Neural cell (in vitro differentiated cells): ENCODE measurements at regions not wholly inside any gene's neighbourhood (a gene's known extent, or its start where the extent isn't known, plus 50 kb on each side); places are given as distances from the start of the nearest gene placed in this dataset.

ENCODE experiments used
- H2AFZ ChIP-seq: fragments of 200-600, 300-800 bp; sonication (generic), shearing (Covaris generic); 2 replicates; pipeline ENCODE4 v1.6.0; 2014; ENCODE audit warnings: low read depth, mild to moderate bottlenecking, antibody characterized with exemption, low read length, moderate library complexity
- H3F3A ChIP-seq: fragments of 200-600 bp; shearing (Covaris generic); 2 replicates; pipeline ENCODE4 v1.6.1; 2016; ENCODE audit warnings: mild to moderate bottlenecking, moderate library complexity, mixed read lengths, antibody characterized with exemption, low read length; ENCODE audit not compliant: insufficient read depth, poor library complexity, severe bottlenecking
- H3K27ac ChIP-seq: fragments of 200-600, 300-800 bp; sonication (generic), shearing (Covaris generic); 2 replicates; pipeline ENCODE4 v1.5.1; 2014; ENCODE audit warnings: mild to moderate bottlenecking, low read length, moderate library complexity
- H3K27me3 ChIP-seq: fragments of 300-800, 200-600 bp; sonication (generic), shearing (Covaris generic); 2 replicates; pipeline ENCODE4 v1.6.0; 2014; ENCODE audit warnings: mild to moderate bottlenecking, low read depth, low read length, moderate library complexity; ENCODE audit not compliant: insufficient read depth
- H3K36me3 ChIP-seq: fragments of 300-800, 200-600 bp; sonication (generic), shearing (Covaris generic); 2 replicates; pipeline ENCODE4 v1.5.1; 2014; ENCODE audit warnings: mild to moderate bottlenecking, antibody characterized with exemption, low read length, moderate library complexity; ENCODE audit not compliant: insufficient read depth
- H3K4me2 ChIP-seq: fragments of 300-800, 200-600 bp; sonication (generic), shearing (Covaris generic); 2 replicates; pipeline ENCODE4 v1.6.0; 2014; ENCODE audit warnings: mild to moderate bottlenecking, low read length
- H3K4me3 ChIP-seq: fragments of 300-800, 200-600 bp; sonication (generic), shearing (Covaris generic); 2 replicates; pipeline ENCODE4 v1.5.1; 2014; ENCODE audit warnings: mild to moderate bottlenecking, low read length, moderate library complexity
- H3K79me2 ChIP-seq: fragments of 200-600 bp; shearing (Covaris generic); replicated peaks from 2 replicates; pipeline ENCODE4 v1.6.0; 2014; ENCODE audit warnings: mild to moderate bottlenecking, low read length, moderate library complexity; ENCODE audit not compliant: insufficient read depth
- H3K9ac ChIP-seq: fragments of 300-800, 200-600 bp; sonication (generic), shearing (Covaris generic); 2 replicates; pipeline ENCODE4 v1.6.1; 2016; ENCODE audit warnings: mild to moderate bottlenecking, low read length, mixed read lengths
- H3K9me2 ChIP-seq: fragments of 200-600 bp; shearing (Covaris generic); 2 replicates; pipeline ENCODE4 v1.6.1; 2016; ENCODE audit warnings: mild to moderate bottlenecking, low read length, mixed read lengths; ENCODE audit not compliant: insufficient read depth
- H3K9me3 ChIP-seq: fragments of 200-600, 300-800 bp; sonication (generic), shearing (Covaris generic); 2 replicates; pipeline ENCODE4 v1.6.1; 2016; ENCODE audit warnings: mild to moderate bottlenecking, mixed run types, low read length, moderate library complexity, mixed read lengths
- H4K20me1 ChIP-seq: fragments of 200-600 bp; shearing (Covaris generic); 2 replicates; pipeline ENCODE4 v1.6.1; 2016; ENCODE audit warnings: mild to moderate bottlenecking, mixed run types; ENCODE audit not compliant: insufficient read depth
- CTCF ChIP-seq: fragments of 450-650 bp; IDR thresholded peaks from 2 replicates; pipeline ENCODE4 v1.5.1; 2014; ENCODE audit warnings: antibody characterized with exemption, mild to moderate bottlenecking, moderate library complexity; ENCODE audit not compliant: poor library complexity, severe bottlenecking
- EP300 ChIP-seq: fragments of 450-650 bp; conservative IDR thresholded peaks from 2 replicates; pipeline ENCODE4 v1.6.1; 2014; ENCODE audit warnings: antibody characterized with exemption, mild to moderate bottlenecking, moderate library complexity; ENCODE audit not compliant: poor library complexity, severe bottlenecking
- EZH2 ChIP-seq: fragments of 200-600, 300-800 bp; shearing (Covaris generic), sonication (generic); IDR thresholded peaks from 2 replicates; pipeline ENCODE4 v1.6.1; 2014; ENCODE audit warnings: antibody characterized with exemption, low read length, borderline replicate concordance, mild to moderate bottlenecking; ENCODE audit not compliant: insufficient read depth, poor library complexity, severe bottlenecking
- MXI1 ChIP-seq: fragments of 450-650 bp; conservative IDR thresholded peaks from 2 replicates; pipeline ENCODE4 v1.6.1; 2014; ENCODE audit warnings: antibody characterized with exemption, mild to moderate bottlenecking; ENCODE audit not compliant: poor library complexity, severe bottlenecking
- POLR2AphosphoS5 ChIP-seq: IDR thresholded peaks from 2 replicates; pipeline ENCODE4 v1.6.1; 2012
- RAD21 ChIP-seq: fragments of 450-650 bp; conservative IDR thresholded peaks from 2 replicates; pipeline ENCODE4 v1.6.1; 2014; ENCODE audit warnings: antibody characterized with exemption, mild to moderate bottlenecking, moderate library complexity
- REST ChIP-seq: IDR thresholded peaks from 2 replicates; pipeline ENCODE4 v1.6.1; 2012; ENCODE audit warnings: borderline replicate concordance
- SMC3 ChIP-seq: fragments of 450-650 bp; conservative IDR thresholded peaks from 2 replicates; pipeline ENCODE4 v1.6.1; 2014; ENCODE audit warnings: antibody characterized with exemption, mild to moderate bottlenecking, moderate library complexity; ENCODE audit not compliant: poor library complexity
- TAF1 ChIP-seq: IDR thresholded peaks from 2 replicates; pipeline ENCODE4 v1.6.1; 2012; ENCODE audit warnings: low read depth

GRCh38 chr16:5768445-5768844 lies 670.9 kb upstream of the EEF2KMT start:
- H3K27ac ChIP-seq = no peak overlapping the region
- H3K4me2 ChIP-seq = no peak overlapping the region
- no peaks in the 10 kb centered on the region for H3K27me3 ChIP-seq
- no peaks in the 10 kb centered on the region for H3K36me3 ChIP-seq
- no peaks in the 10 kb centered on the region for H4K20me1 ChIP-seq
- no peaks in the 10 kb centered on the region for H3K9me2 ChIP-seq
- H3K9me3 ChIP-seq = no peaks in the 10 kb centered on the region
- TF ChIP-seq CTCF (no peak), EP300 (no peak), RAD21 (no peak), MXI1 (no peak), REST (no peak), SMC3 (no peak), EZH2 (no peak), TAF1 (no peak), POLR2AphosphoS5 (no peak)
- H3K9ac ChIP-seq = no peak overlapping the region
- no peaks in the 10 kb centered on the region for H3F3A ChIP-seq
- H3K4me3 ChIP-seq = no peak overlapping the region
- H2AFZ ChIP-seq = no peak overlapping the region
- H3K79me2 ChIP-seq = no peaks in the 10 kb centered on the region

GRCh38 chr16:5763176-5763575 lies 665.6 kb upstream of the EEF2KMT start:
- no peak overlapping the region for H2AFZ ChIP-seq
- no peaks in the 10 kb centered on the region for H3K9me3 ChIP-seq
- no peak overlapping the region for H3K27ac ChIP-seq
- H3F3A ChIP-seq = no peaks in the 10 kb centered on the region
- H3K36me3 ChIP-seq = no peaks in the 10 kb centered on the region
- no peak overlapping the region for H3K9ac ChIP-seq
- H3K4me3 ChIP-seq = no peak overlapping the region
- H3K79me2 ChIP-seq = no peaks in the 10 kb centered on the region
- H3K4me2 ChIP-seq = no peak overlapping the region
- no peaks in the 10 kb centered on the region for H3K27me3 ChIP-seq
- TF ChIP-seq EP300 = no peak
- TF ChIP-seq TAF1 = no peak
- H3K9me2 ChIP-seq = no peaks in the 10 kb centered on the region
- no peaks in the 10 kb centered on the region for H4K20me1 ChIP-seq

- Histone ChIP-seq H3F3A (no peaks in the 10 kb centered on the region), H3K79me2 (no peaks in the 10 kb centered on the region), H3K9ac (no peak overlapping the region), H3K4me2 (no peak overlapping the region), H3K36me3 (no peaks in the 10 kb centered on the region), H3K27ac (no peak overlapping the region), H3K9me2 (no peaks in the 10 kb centered on the region), H3K27me3 (no peaks in the 10 kb centered on the region), H3K4me3 (no peak overlapping the region), H4K20me1 (no peaks in the 10 kb centered on the region), H2AFZ (no peak overlapping the region), H3K9me3 (no peaks in the 10 kb centered on the region)
- TF ChIP-seq TAF1 (no peak), REST (no peak), POLR2AphosphoS5 (no peak), SMC3 (no peak), RAD21 (no peak), EZH2 (no peak), MXI1 (no peak), EP300 (no peak), CTCF (no peak)
Observed at GRCh38 chr16:5762362-5762761, 664.8 kb upstream of the EEF2KMT start.
